CMK (cell line): ENCODE measurements at regions not wholly inside any gene's neighbourhood (a gene's known extent, or its start where the extent isn't known, plus 50 kb on each side); places are given as distances from the start of the nearest gene placed in this dataset.

Source experiments
- DNase-seq: peaks from one replicate; pipeline ENCODE4 v3.0.0-alpha.2; 2010; ENCODE audit warnings: low read depth

- DNase-seq = no peak
These were observed 377.9 kb upstream of the ITGA1 start for GRCh38 chr5:52409835-52410234.

DNA sequence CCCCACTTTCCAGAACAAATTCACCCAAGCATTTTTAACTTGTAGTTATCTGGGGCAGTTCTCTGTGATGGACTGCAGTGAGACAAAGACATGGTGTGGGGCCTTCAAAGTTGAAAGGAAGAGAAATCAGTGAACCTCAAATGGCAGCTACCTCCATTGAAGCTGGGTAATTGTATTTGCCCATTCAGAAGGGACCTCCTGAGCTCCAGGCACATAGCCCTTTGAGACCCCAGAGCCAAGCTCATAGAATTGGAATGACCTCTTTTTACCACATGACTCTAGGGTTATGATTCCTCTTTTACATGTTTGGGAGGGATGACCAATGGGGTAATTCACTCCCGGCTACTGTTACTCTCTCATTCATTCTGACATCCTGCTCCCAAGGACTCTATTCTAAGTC is 368.4 kb upstream of the ITGA1 start:
- no peak for DNase-seq

DNA sequence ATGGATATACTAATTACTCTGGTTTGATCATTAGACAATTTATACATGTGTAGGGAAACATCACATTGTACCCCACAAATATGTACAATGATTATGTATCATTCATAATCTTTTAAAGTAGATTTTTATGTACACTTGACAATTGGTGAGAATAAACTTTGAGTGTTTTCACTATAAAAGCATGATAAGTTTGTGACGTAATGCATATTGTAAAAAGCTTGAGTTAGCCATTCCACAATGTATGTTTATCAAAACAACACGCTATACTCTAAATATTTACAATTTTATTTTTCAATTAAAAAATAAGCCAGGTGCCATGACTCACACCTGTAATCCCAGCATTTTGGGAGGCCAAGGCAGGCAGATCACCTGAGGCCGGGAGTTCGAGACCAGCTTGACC is 360.1 kb upstream of the ITGA1 start:
- no peak for DNase-seq

- no peak for DNase-seq
These were observed 358.7 kb upstream of the ITGA1 start for GRCh38 chr5:52428977-52429489.

DNA sequence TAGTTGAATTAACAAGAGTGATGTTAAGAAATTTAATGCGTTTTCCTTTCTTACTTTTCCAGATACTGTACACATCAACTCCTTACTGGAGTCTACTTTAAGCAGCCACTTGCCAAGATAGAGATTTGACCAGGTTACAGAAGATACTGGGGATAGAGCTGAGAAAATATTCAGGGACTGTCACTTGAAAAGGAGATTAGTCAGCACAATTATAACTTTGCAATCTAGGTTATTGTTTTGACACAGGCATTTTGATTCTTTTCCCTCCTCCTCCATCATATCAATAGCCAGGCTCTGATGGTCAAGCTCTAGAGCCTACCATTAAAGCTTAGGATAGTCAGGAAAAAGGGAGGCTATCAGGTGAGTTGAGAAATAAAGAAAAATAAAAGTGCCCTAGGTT is 345.9 kb upstream of the ITGA1 start:
- no peak for DNase-seq

DNA sequence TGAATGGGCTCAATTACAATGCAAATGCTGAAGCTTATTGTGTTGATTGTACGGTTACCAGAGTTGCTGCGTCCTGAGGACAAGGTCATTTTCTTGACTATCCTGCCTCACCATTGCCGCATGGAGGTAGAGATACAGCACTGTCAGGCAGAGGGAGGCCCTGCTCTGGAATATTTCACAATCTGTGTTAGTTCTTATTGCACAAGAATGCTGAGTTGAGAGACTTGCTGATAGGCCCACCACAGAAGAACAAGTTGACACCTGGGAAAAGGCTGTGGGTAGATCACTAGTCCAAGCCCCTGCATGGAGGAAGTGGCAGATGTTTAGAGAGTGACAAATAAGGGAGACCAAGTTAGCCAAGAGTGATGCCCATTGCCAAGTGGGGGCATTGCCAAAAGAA is 344.5 kb upstream of the ITGA1 start:
- DNase-seq = no peak

DNA sequence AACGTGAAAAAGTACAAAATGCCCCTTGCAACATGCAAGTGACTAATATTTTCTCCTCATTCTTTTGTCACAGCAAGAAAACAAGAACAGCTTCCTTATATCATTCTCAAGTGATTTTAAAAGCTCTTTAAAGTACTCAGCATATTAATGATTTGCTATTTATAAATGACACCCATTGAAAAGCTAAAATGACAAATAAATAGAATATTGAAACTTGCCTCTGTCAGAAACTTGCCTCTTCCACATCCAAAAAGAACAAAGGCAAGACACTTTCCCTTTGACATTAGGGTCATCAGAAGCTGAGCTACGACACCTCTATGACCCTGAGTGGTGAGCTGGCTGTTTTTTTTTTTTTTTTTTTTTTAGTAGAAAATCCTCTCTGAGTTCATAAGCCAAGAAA is 339.6 kb upstream of the ITGA1 start:
- DNase-seq = no peak

DNA sequence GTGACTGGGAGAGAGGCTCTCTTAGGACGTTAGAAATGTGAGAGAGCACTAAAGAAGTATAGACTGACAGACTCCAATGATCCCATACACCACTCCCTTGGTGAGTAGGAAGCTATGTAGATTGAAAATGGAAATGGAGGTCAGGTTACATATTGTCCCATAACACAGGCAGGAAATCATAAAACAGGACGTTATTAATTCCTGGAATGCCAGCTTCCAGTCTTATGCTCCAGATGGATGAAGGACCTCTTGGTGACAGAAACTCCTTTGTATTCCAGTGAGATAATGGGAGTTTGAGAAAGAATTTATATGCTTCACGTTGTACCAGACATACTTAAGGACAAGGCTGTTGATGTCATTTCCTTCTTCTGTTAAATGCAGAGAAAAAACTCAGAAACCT is 338.2 kb upstream of the ITGA1 start:
- DNase-seq = no peak

GRCh38 chr5:52452098-52452497 is 335.6 kb upstream of the ITGA1 start:
- no peak for DNase-seq

DNA sequence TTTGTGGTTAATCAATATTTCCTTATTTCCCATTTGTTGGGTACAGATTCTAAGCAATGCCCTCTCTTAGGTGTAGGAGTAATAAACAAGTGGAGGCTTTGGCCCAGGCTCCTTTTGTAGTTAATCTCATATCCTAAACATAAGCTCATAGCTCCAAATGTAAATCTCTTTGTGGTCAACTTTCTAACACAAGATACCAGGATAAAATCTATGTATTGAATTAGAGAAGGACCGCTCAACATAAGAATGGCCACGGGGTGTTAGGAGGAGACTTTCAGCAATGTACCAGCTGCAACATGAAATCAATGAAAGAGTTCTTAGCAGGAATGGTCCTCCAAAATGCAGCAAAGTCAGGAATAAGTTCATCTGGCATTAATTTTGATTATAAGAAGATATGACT is 334.5 kb upstream of the ITGA1 start:
- DNase-seq = no peak

GRCh38 chr5:52455920-52456319 is 331.8 kb upstream of the ITGA1 start:
- no peak for DNase-seq

DNA sequence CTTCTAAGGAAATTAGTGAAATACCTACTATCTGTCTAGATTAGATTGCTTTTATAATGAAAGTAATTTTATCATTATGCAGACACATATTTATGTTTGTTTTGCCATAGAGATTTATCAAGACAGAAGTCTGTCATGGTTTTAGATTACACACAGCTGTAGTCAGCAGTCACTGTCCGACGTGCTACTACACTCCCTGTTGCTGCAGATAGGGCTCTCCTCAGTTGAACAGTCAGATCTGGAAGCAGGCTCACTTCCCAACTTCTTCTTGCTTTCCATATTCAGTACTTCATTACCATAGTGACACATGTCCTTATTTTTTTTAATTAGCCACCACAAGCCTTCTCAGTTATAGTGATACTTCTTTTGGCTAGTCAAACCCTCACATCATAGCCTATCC is 329.9 kb upstream of the ITGA1 start:
- no peak for DNase-seq

- DNase-seq = no peak
These were observed 321.6 kb upstream of the ITGA1 start for GRCh38 chr5:52466113-52466512.

- DNase-seq = no peak
These were observed 320.8 kb upstream of the ITGA1 start for GRCh38 chr5:52466749-52467520.

- no peak for DNase-seq
These were observed 318.7 kb upstream of the ITGA1 start for GRCh38 chr5:52468976-52469375.

DNA sequence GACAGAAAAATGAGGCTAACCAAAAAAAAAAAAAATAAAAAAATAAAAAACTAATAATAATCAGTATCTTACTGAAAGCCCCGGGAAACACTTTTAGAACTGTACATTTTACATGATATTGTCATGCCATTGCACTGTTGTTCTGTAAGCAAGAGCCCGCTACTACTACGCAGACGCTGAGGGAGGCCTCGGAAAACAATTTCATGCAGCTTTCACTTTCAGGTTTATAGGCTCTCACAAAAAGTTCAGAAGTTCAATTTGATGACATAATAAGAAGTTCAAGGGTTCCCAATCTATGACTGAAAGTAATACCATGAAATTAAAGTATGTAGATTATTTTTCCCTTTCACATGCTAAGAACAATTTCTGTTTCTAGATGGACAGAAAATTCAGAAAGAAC is 318.3 kb upstream of the ITGA1 start:
- DNase-seq = no peak

DNA sequence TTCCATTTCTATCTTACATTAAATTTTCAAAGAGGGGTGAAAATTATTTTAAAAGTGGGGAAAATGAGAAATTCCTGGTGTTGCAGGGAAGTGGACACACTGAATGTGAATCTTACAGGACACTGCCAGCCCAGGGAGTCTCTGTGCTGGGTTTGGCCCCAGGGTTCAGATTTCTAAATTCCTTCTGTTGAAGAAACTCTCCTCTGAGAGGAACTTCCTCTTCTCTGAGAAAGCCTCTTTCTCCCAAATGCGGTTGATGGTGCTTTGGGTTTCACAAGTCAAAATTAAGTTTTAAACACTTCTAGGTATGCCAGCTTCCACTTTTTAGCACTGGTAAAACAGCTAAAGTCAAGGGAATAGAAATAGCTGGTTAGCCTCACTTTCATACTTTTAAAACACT is 317.9 kb upstream of the ITGA1 start:
- DNase-seq = no peak

GRCh38 chr5:52476346-52476745 is 311.4 kb upstream of the ITGA1 start:
- no peak for DNase-seq

GRCh38 chr5:52481201-52481600 is 306.5 kb upstream of the ITGA1 start:
- DNase-seq = no peak

DNA sequence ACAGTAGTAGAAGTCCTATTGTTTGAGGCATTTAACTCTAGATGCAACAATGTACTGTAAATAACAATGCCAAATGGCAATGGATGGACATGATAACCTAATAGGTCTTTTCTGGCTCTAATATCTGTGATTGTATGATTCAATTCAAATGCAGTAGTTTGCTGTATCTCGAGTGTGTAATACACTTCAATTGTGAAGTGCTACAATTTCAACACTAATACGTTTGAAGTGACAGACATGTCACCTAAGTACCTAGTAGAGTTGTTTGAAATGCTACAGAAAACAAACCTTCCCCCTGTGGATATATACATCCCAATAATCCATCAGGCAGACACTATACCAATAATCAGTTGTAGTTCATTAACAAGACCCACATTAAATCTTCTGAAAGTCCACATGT is 305.9 kb upstream of the ITGA1 start:
- no peak for DNase-seq

GRCh38 chr5:52491071-52491787 is 296.5 kb upstream of the ITGA1 start:
- no peak for DNase-seq

- DNase-seq = no peak
These were observed 295.9 kb upstream of the ITGA1 start for GRCh38 chr5:52491818-52492217.

GRCh38 chr5:52497133-52497693 is 290.5 kb upstream of the ITGA1 start:
- no peak for DNase-seq
